Stimulated activated CD4-positive, alpha-beta T cell treated with anti-CD3 and anti-CD28 coated beads, Interleukin-15, amount 100 ng/mL, for 24 hours (primary cell): ENCODE measurements at regions not wholly inside any gene's neighbourhood (a gene's known extent, or its start where the extent isn't known, plus 50 kb on each side); places are given as distances from the start of the nearest gene placed in this dataset.
A peak's percentile ranks its signal among the peaks of the same experiment; 100 is the strongest.

Experiments used
- DNase-seq: peaks from one replicate; pipeline ENCODE4 v3.0.0-alpha.2; 2020

- DNase-seq: no peak
These were observed 210.6 kb upstream of the RREB1 start for GRCh38 chr6:6897140-6897539.

- no peak for DNase-seq
These were observed 207.1 kb upstream of the RREB1 start for GRCh38 chr6:6900569-6901204.

- DNase-seq: no peak
These were observed 206.5 kb upstream of the RREB1 start for GRCh38 chr6:6901205-6901719.

GRCh38 chr6:6901945-6902344 is 205.8 kb upstream of the RREB1 start:
- DNase-seq: no peak

GRCh38 chr6:6905961-6906518 is 201.7 kb upstream of the RREB1 start:
- DNase-seq: no peak

- DNase-seq: no peak
These were observed 201.1 kb upstream of the RREB1 start for GRCh38 chr6:6906570-6907213.

- no peak for DNase-seq
These were observed 200.5 kb upstream of the RREB1 start for GRCh38 chr6:6907286-6907685.

GRCh38 chr6:6908121-6908520 is 199.6 kb upstream of the RREB1 start:
- DNase-seq: no peak

GRCh38 chr6:6909111-6909510 is 198.7 kb upstream of the RREB1 start:
- DNase-seq: no peak

- no peak for DNase-seq
These were observed 196.9 kb upstream of the RREB1 start for GRCh38 chr6:6910734-6911295.

- no peak for DNase-seq
These were observed 196.4 kb upstream of the RREB1 start for GRCh38 chr6:6911391-6911790.

- no peak for DNase-seq
These were observed 194.7 kb upstream of the RREB1 start for GRCh38 chr6:6912817-6913744.

- no peak for DNase-seq
These were observed 192.5 kb upstream of the RREB1 start for GRCh38 chr6:6915219-6915618.

- DNase-seq: no peak
These were observed 191.8 kb upstream of the RREB1 start for GRCh38 chr6:6915813-6916547.

- no peak for DNase-seq
These were observed 191.2 kb upstream of the RREB1 start for GRCh38 chr6:6916598-6916997.

- DNase-seq: peak; percentile 90
These were observed 189.4 kb upstream of the RREB1 start for GRCh38 chr6:6918216-6918983.

- DNase-seq: no peak
These were observed 188.6 kb upstream of the RREB1 start for GRCh38 chr6:6919173-6919572.

- no peak for DNase-seq
These were observed 187.4 kb upstream of the RREB1 start for GRCh38 chr6:6920114-6920986.

GRCh38 chr6:6920987-6921313 is 186.8 kb upstream of the RREB1 start:
- no peak for DNase-seq

GRCh38 chr6:6922166-6922565 is 185.6 kb upstream of the RREB1 start:
- no peak for DNase-seq

GRCh38 chr6:6923605-6924004 is 184.2 kb upstream of the RREB1 start:
- DNase-seq: no peak
